ENCODE measurements at regions not wholly inside any gene's neighbourhood (a gene's known extent, or its start where the extent isn't known, plus 50 kb on each side); places are given as distances from the start of the nearest gene placed in this dataset.

DNA sequence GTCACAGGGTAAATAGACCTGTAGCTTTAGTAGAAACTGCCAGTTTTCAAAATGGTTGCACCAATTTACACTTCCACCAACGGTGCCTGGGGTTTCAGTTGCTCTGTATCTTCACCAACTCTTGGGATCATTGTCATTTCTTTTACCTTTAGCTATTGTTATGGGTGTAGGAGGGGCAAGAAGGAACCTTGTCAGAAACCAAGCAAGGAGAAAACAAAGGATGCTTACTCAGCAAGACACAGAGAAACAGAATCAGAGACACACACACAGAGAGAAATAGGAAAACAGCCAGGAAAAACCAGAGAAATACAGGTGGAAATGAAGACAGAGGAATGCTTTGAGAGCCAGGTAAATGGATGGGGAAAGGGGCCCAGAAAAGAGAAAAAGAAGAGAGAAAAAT lies 367.6 kb downstream of the MIAT start:
- no peak overlapping the region for H2AK5ac ChIP-seq (ENCODE audit: low read depth, low read length)
- H2BK120ac ChIP-seq (replicated peaks; ENCODE audit: low read depth, low read length): no peak overlapping the region
- no peak overlapping the region for H3K56ac ChIP-seq (replicated peaks; ENCODE audit: insufficient read length, low read depth, low read length)
- no peak overlapping the region for H2BK20ac ChIP-seq (ENCODE audit: low read length)
- WGBS, 2 experiments (ENCODE audit: extremely low coverage in 1 of 2, insufficient coverage in 1 of 2, insufficient read length in 1 of 2, insufficient replicate concordance in 2 of 2, low coverage in 1 of 2, low lambda C conversion rate in 2 of 2, missing lambda C conversion rate in 1 of 2): 65% methylated on average over 1 of the region's 1 CpG; no CpG with 5 or more reads in 1 of the 2 experiments
- H3K79me1 ChIP-seq (ENCODE audit: low read depth, low read length): no peaks in the 10 kb centered on the region
- no peaks in the 10 kb centered on the region for H3K79me2 ChIP-seq (ENCODE audit: control insufficient read depth in 1 of 2, insufficient read depth in 2 of 2, low read length in 2 of 2)
- no peak overlapping the region for H4K8ac ChIP-seq (ENCODE audit: extremely low read depth, insufficient read depth, low read length)
- no peak overlapping the region for H3K18ac ChIP-seq (ENCODE audit: extremely low read depth, low read length)
- H3K14ac ChIP-seq (ENCODE audit: insufficient read length): no peak overlapping the region
- H3K4me3 ChIP-seq (ENCODE audit: extremely low read depth in 1 of 4, insufficient read depth in 2 of 4, low read depth in 3 of 4, low read length in 4 of 4): no peak overlapping the region
- H2AFZ ChIP-seq (ENCODE audit: low read length): no peak overlapping the region
- H3K36me3 ChIP-seq (ENCODE audit: control insufficient read depth in 2 of 4, insufficient read depth in 4 of 4, low read length in 3 of 4): no peaks in the 10 kb centered on the region
- no peak overlapping the region for H3K9ac ChIP-seq (replicated peaks in 1 of 4; ENCODE audit: extremely low read depth in 1 of 4, low read depth in 3 of 4, low read length in 3 of 4)
- H4K20me1 ChIP-seq (replicated peaks in 1 of 2; ENCODE audit: control insufficient read depth in 1 of 2, insufficient read depth in 2 of 2, low read length in 2 of 2): no peaks in the 10 kb centered on the region
- no peak overlapping the region for H3K23ac ChIP-seq (ENCODE audit: insufficient read length)
- H4K91ac ChIP-seq (replicated peaks; ENCODE audit: insufficient read length, low read length): no peak overlapping the region
- no peaks in the 10 kb centered on the region for H3K9me3 ChIP-seq (ENCODE audit: insufficient read depth in 2 of 2, low read depth in 1 of 2, low read length in 1 of 2)
- H3K4me2 ChIP-seq (ENCODE audit: insufficient read depth in 1 of 2, low read depth in 2 of 2, low read length in 2 of 2): no peak overlapping the region
- H3K4me1 ChIP-seq (replicated peaks in 1 of 4; ENCODE audit: control insufficient read depth in 3 of 4, insufficient read depth in 4 of 4, low read length in 3 of 4): peaks cover 0 to 2% (median 0%) of the 10 kb centered on the region in 4 experiments; a peak in 3 of 7 replicates
- no peaks in the 10 kb centered on the region for H3K27me3 ChIP-seq (replicated peaks in 1 of 4; ENCODE audit: control insufficient read depth in 3 of 4, extremely low read depth in 1 of 4, insufficient read depth in 3 of 4, low read length in 3 of 4)
- DNase-seq (ENCODE audit: low read depth in 1 of 2, low spot score in 2 of 2): no peak
- ChIA-PET POLR2A (ENCODE audit: partially characterized antibody) (no interaction called here), CTCF (ENCODE audit: partially characterized antibody) (no interaction called here)
- H3K27ac ChIP-seq (ENCODE audit: low read depth, low read length): no peak overlapping the region
- peaks cover 1% of the 10 kb centered on the region; the same call in 1 of the 2 replicates for H3K23me2 ChIP-seq (ENCODE audit: low read depth, low read length)
- no peak overlapping the region for H2BK12ac ChIP-seq (ENCODE audit: low read depth, low read length)
- no peak overlapping the region for H2BK15ac ChIP-seq (ENCODE audit: low read length)
- no peak overlapping the region for H2BK5ac ChIP-seq (ENCODE audit: low read depth, low read length)
- no peak overlapping the region for H4K5ac ChIP-seq (ENCODE audit: insufficient read length, low read depth, low read length)
- H3K4ac ChIP-seq (replicated peaks; ENCODE audit: insufficient read length, low read depth, low read length): no peak overlapping the region
- FAIRE-seq: no peak
- TF ChIP-seq TEAD4 (IDR thresholded peaks at IDR 0.05; ENCODE audit: low read depth, low read length): no peak
- 0 out of 2 replicates have a peak, but pooled peaks have one; percentile 11 for TF ChIP-seq YY1 (IDR thresholded peaks at IDR 0.05; ENCODE audit: low read depth, low read length)

All from H1 (cell line).